Cardiac muscle cell (in vitro differentiated cells and primary cell): ENCODE measurements at regions not wholly inside any gene's neighbourhood (a gene's known extent, or its start where the extent isn't known, plus 50 kb on each side); places are given as distances from the start of the nearest gene placed in this dataset.

ENCODE experiments used
- DNase-seq, 2 donors: peaks; one replicate each; pipeline versions ENCODE4 v3.0.0 to v3.0.0-alpha.2; 2010 to 2017; ENCODE audit warnings: low read depth in 1 of 2, low spot score in 1 of 2
- H3K27ac ChIP-seq: fragments of 200-600 bp; sonication (generic); 2 replicates; pipeline ENCODE4 v1.5.1; 2016
- H3K27me3 ChIP-seq: fragments of 200-600 bp; sonication (generic); 2 replicates; pipeline ENCODE4 v1.6.0; 2016; ENCODE audit warnings: control low read depth
- H3K36me3 ChIP-seq: fragments of 200-600 bp; sonication (generic); 2 replicates; pipeline ENCODE4 v1.5.1; 2016; ENCODE audit warnings: control low read depth
- H3K4me1 ChIP-seq: fragments of 200-600 bp; sonication (generic); 2 replicates; pipeline ENCODE4 v1.8.1; 2017; ENCODE audit warnings: low read depth, mild to moderate bottlenecking, mixed run types
- H3K4me3 ChIP-seq: fragments of 200-600 bp; sonication (generic); 2 replicates; pipeline ENCODE4 v1.5.1; 2016; ENCODE audit warnings: mild to moderate bottlenecking
- H3K9me3 ChIP-seq: fragments of 200-600 bp; sonication (generic); 2 replicates; pipeline ENCODE4 v1.5.1; 2017; ENCODE audit warnings: low read depth, mild to moderate bottlenecking, control low read depth
- CTCF ChIP-seq: IDR thresholded peaks from 2 replicates; pipeline ENCODE4 v1.5.1; 2012; ENCODE audit warnings: low read depth, mild to moderate bottlenecking, low read length

DNA sequence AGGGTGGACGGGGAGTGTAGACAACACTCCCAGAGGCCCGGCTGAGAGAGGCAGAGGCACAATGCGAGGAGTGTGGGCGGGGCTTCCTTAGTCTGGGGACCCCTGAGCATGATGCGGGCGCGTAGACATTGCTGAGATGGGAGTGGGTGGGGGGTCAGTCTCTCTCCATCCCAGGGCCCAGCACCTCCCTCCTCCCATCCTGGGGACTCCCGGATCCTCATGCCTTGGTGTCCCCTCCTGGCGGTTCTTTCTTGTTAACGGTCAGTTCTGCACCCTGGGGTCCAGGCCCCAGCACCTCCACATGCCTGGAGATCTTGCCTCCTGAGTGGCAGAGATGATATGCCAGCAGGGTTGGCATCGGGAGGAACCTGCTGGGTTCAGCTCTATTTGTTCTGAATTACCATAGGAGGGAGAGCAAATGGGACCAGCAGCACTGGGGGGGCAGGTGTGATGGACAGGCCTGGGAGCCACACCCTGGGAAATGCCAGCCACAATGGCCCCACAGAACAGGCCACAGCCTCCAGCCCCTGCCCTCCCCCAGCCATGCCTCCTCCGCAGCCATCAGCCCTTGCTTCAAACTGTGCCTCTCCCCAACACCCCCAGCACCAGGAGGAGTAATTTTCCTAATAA, 55.7 kb downstream of the RTL6 start:
- Histone ChIP-seq H3K27ac (no peak overlapping the region), H3K4me3 (no peak overlapping the region), H3K4me1 (peaks cover 11% of the 10 kb centered on the region), H3K27me3 (no peaks in the 10 kb centered on the region), H3K9me3 (no peaks in the 10 kb centered on the region), H3K36me3 (no peaks in the 10 kb centered on the region)
- DNase-seq: no peak
- TF ChIP-seq CTCF: no peak

- peaks cover 11% of the 10 kb centered on the region for H3K4me1 ChIP-seq
- no peaks in the 10 kb centered on the region for H3K9me3 ChIP-seq
- H3K27ac ChIP-seq: no peak overlapping the region
- no peak for TF ChIP-seq CTCF
- H3K36me3 ChIP-seq: no peaks in the 10 kb centered on the region
- no peak overlapping the region for H3K4me3 ChIP-seq
- DNase-seq: no peak
- H3K27me3 ChIP-seq: no peaks in the 10 kb centered on the region
These were observed 56.4 kb downstream of the RTL6 start for GRCh38 chr22:44441401-44442185.

DNA sequence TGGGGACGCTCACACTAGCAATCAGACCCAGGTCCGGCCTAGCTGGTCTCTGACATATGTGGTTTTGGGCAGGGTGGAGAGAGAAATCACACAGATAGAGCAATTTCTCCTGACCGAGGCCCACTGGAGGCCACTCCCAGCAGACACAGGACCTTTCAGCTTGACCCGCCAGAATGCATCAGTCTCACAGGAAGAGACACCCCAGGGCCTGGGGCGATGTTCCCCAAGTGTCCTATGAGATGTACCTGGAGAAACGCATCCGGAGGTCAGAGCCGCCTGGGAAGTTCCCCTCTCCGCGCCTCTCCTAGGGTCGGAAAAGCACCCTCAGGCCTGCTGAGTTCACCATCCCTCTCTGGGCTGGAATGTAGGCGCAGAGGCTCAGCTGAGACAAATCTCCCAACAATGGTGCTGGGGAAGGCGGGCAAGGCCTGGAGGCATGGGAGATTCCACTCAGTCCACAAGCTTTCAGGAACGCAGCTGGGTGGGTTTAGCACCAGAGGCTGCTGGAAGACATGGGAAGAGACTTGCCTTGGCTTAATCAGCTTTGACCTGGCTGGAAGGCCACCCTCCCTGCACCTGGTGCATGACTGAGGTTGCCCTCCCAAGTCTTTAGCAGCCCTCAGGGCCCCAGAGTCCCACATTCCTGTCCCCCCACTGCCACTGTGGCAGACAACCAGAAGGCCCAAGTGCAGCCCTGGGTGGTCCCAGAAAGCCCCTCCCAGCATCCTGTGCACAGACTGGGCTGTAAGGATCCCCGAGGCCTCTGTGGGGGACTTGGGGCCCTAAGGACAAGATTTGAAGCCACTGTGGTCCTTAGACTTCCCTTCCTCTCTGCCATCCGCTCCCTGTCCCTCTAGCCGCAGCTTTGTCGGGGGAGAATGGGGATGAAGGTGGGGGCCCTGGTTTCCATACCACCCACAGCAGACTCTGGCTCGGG, 57.5 kb downstream of the RTL6 start:
- Histone ChIP-seq H3K36me3 (no peaks in the 10 kb centered on the region), H3K9me3 (no peaks in the 10 kb centered on the region), H3K27me3 (no peaks in the 10 kb centered on the region), H3K27ac (no peak overlapping the region), H3K4me3 (no peak overlapping the region), H3K4me1 (peaks cover 11% of the 10 kb centered on the region)
- DNase-seq: no peak
- no peak for TF ChIP-seq CTCF

GRCh38 chr22:44439356-44440223, 58.4 kb downstream of the RTL6 start:
- no peaks in the 10 kb centered on the region for H3K9me3 ChIP-seq
- no peak overlapping the region for H3K27ac ChIP-seq
- no peak for DNase-seq
- no peaks in the 10 kb centered on the region for H3K36me3 ChIP-seq
- H3K4me3 ChIP-seq: no peak overlapping the region
- no peaks in the 10 kb centered on the region for H3K27me3 ChIP-seq
- no peak for TF ChIP-seq CTCF
- H3K4me1 ChIP-seq: peaks cover 11% of the 10 kb centered on the region
